ENCODE measurements at regions not wholly inside any gene's neighbourhood (a gene's known extent, or its start where the extent isn't known, plus 50 kb on each side); places are given as distances from the start of the nearest gene placed in this dataset.

GRCh38 chr17:68753985-68754769 lies 153.0 kb upstream of the FAM20A start:
- Histone ChIP-seq H3K27ac (no peak overlapping the region), H3K27me3 (no peaks in the 10 kb centered on the region), H3K4me3 (no peak overlapping the region), H3K4me1 (peaks cover 0 to 4% (median 2%) of the 10 kb centered on the region in 12 donors), H3K36me3 (no peaks in the 10 kb centered on the region), H3K9me3 (peaks cover 0 to 4% (median 0%) of the 10 kb centered on the region in 12 donors)
- TF ChIP-seq POLR2A (IDR thresholded peaks at IDR 0.05), result no peak
- TF ChIP-seq CTCF (IDR thresholded peaks at IDR 0.05), result no peak
- ATAC-seq (no peak), DNase-seq (no peak)
- WGBS, 4 donors, result 83 to 96% (median 90%) methylated on average over 9 of the region's 9 CpGs
- intact Hi-C loops (cut with DNase I), result loop anchor here in 7 of 10 donors (10.0 kb wide), 5 partner anchors 139 to 579 kb away; no protein-coding TSS in a partner anchor

- Histone ChIP-seq H3K4me3 (no peak overlapping the region), H3K36me3 (no peaks in the 10 kb centered on the region), H3K4me1 (no peaks in the 10 kb centered on the region), H3K27ac (no peak overlapping the region), H3K27me3 (no peaks in the 10 kb centered on the region), H3K9me3 (peaks cover 0 to 10% (median under 1%) of the 10 kb centered on the region in 12 donors)
- TF ChIP-seq CTCF (IDR thresholded peaks at IDR 0.05) (no peak), POLR2A (IDR thresholded peaks at IDR 0.05) (no peak)
- ATAC-seq (no peak), DNase-seq (no peak)
- 84 to 91% (median 88%) methylated on average over 6 of the region's 6 CpGs for WGBS, 4 donors
- intact Hi-C loops (cut with DNase I), result loop anchor here in 7 of 10 donors (10.0 kb wide), 5 partner anchors 135 to 575 kb away; no protein-coding TSS in a partner anchor
Measured at GRCh38 chr17:68750208-68750562, 149.0 kb upstream of the FAM20A start.

- 60 to 73% (median 64%) methylated on average over 12 of the region's 12 CpGs for WGBS, 4 donors
- H3K9me3 ChIP-seq, result peaks cover 0 to 16% (median 5%) of the 10 kb centered on the region in 12 donors
- H3K36me3 ChIP-seq, result no peaks in the 10 kb centered on the region
- H3K27me3 ChIP-seq, result no peaks in the 10 kb centered on the region
- no peak for DNase-seq
- no peak for TF ChIP-seq CTCF (IDR thresholded peaks at IDR 0.05)
- no peak for TF ChIP-seq POLR2A (IDR thresholded peaks at IDR 0.05)
- H3K4me3 ChIP-seq, result no peak overlapping the region
- no peak overlapping the region for H3K27ac ChIP-seq
- no peak for ATAC-seq
- intact Hi-C loops (cut with DNase I), result loop anchor here in 7 of 10 donors (10.0 kb wide), 6 partner anchors 125 to 575 kb away; no protein-coding TSS in a partner anchor
- H3K4me1 ChIP-seq, result no peaks in the 10 kb centered on the region
Measured at GRCh38 chr17:68749349-68750207, 148.4 kb upstream of the FAM20A start.

GRCh38 chr17:68748381-68748780 lies 147.2 kb upstream of the FAM20A start:
- no peak overlapping the region for H3K4me3 ChIP-seq
- no peaks in the 10 kb centered on the region for H3K27me3 ChIP-seq
- TF ChIP-seq CTCF (IDR thresholded peaks at IDR 0.05) (no peak), POLR2A (IDR thresholded peaks at IDR 0.05) (no peak)
- H3K9me3 ChIP-seq, result peaks cover 0 to 24% (median 5%) of the 10 kb centered on the region in 12 donors
- ATAC-seq (no peak), DNase-seq (no peak)
- H3K27ac ChIP-seq, result no peak overlapping the region
- H3K4me1 ChIP-seq, result no peaks in the 10 kb centered on the region
- intact Hi-C loops (cut with DNase I), result loop anchor here in 1 of 10 donors (10.0 kb wide), 1 partner anchor 124 kb away; no protein-coding TSS in a partner anchor
- WGBS, 4 donors, result 82 to 96% (median 93%) methylated on average over 2 of the region's 2 CpGs
- no peaks in the 10 kb centered on the region for H3K36me3 ChIP-seq

All from heart left ventricle (tissue), 16 donors.